Left lung (tissue), 4 donors: ENCODE measurements at regions not wholly inside any gene's neighbourhood (a gene's known extent, or its start where the extent isn't known, plus 50 kb on each side); places are given as distances from the start of the nearest gene placed in this dataset.

Experiments used
- ATAC-seq: fragments of 200-7000 bp; cut with Tn5 transposase; one replicate; pipeline ENCODE4 v1.9.1; 2020; ENCODE audit warnings: moderate library complexity
- DNase-seq, 4 donors: peaks; one replicate each; pipeline ENCODE4 v3.0.0-alpha.2; 2013 to 2020
- H3K27ac ChIP-seq, 2 donors: fragments of 200-600 bp; sonication (generic) in 1 of 2; one replicate each; pipeline versions ENCODE4 v1.5.0 to v1.8.0; 2020 to 2021
- H3K27me3 ChIP-seq, 2 donors: fragments of 200-600 bp; sonication (generic) in 1 of 2; one replicate each; pipeline versions ENCODE4 v1.5.0 to v1.8.0; 2020 to 2021
- H3K36me3 ChIP-seq, 2 donors: fragments of 200-600 bp; sonication (generic) in 1 of 2; one replicate each; pipeline versions ENCODE4 v1.5.0 to v1.8.0; 2020 to 2021
- H3K4me1 ChIP-seq, 2 donors: fragments of 200-600 bp; one replicate each; pipeline ENCODE4 v1.8.0; 2021
- H3K4me3 ChIP-seq, 2 donors: fragments of 200-600 bp; sonication (generic) in 1 of 2; one replicate each; pipeline versions ENCODE4 v1.5.0 to v1.8.0; 2020 to 2021; ENCODE audit warnings: mild to moderate bottlenecking in 1 of 2
- H3K9me3 ChIP-seq, 2 donors: fragments of 200-600 bp; sonication (generic) in 1 of 2; one replicate each; pipeline versions ENCODE4 v1.5.0 to v1.8.0; 2020 to 2021
- CTCF ChIP-seq, 2 donors: fragments of 200-600 bp; sonication (generic) in 1 of 2; IDR thresholded peaks; one replicate each; pipeline versions ENCODE4 v1.5.0 to v1.8.0; 2021; ENCODE audit warnings: antibody characterized with exemption in 2 of 2
- intact Hi-C, 2 donors: fragments of 100-400 bp; cut with DNase I; formaldehyde crosslinking; loops; one replicate each; pipeline versions ENCODE4 v1.11.2 to v1.14.2; 2022
- donor health status: DM: no; HTN: yes; CAD: no.
- donor health status: DM: no; HTN: no; CAD: no.

GRCh38 chr11:122478986-122479385 lies 176.5 kb upstream of the UBASH3B start:
- Histone ChIP-seq H3K36me3 (no peaks in the 10 kb centered on the region), H3K27me3 (no peaks in the 10 kb centered on the region), H3K9me3 (peaks cover 0 to 18% of the 10 kb centered on the region in 2 donors), H3K4me1 (no peaks in the 10 kb centered on the region), H3K4me3 (no peak overlapping the region), H3K27ac (no peak overlapping the region)
- intact Hi-C loops, result no loop called here
- DNase-seq (no peak), ATAC-seq (no peak)
- TF ChIP-seq CTCF (IDR thresholded peaks at IDR 0.05), result no peak

- no peak for ATAC-seq
- DNase-seq, result no peak
- Histone ChIP-seq H3K4me1 (no peaks in the 10 kb centered on the region), H3K27me3 (no peaks in the 10 kb centered on the region), H3K9me3 (peaks cover 0 to 7% of the 10 kb centered on the region in 2 donors), H3K4me3 (no peak overlapping the region), H3K27ac (no peak overlapping the region), H3K36me3 (no peaks in the 10 kb centered on the region)
- TF ChIP-seq CTCF (IDR thresholded peaks at IDR 0.05), result no peak
- intact Hi-C loops, result no loop called here
Measured at GRCh38 chr11:122468965-122469364, 186.6 kb upstream of the UBASH3B start.

GRCh38 chr11:122463530-122463929 lies 192.0 kb upstream of the UBASH3B start:
- no peaks in the 10 kb centered on the region for H3K27me3 ChIP-seq
- peaks cover 4 to 36% of the 10 kb centered on the region in 2 donors for H3K9me3 ChIP-seq
- no peak for TF ChIP-seq CTCF (IDR thresholded peaks at IDR 0.05)
- DNase-seq (no peak), ATAC-seq (no peak)
- intact Hi-C loops, result no loop called here
- no peaks in the 10 kb centered on the region for H3K36me3 ChIP-seq
- no peak overlapping the region for H3K4me3 ChIP-seq
- H3K27ac ChIP-seq, result no peak overlapping the region
- H3K4me1 ChIP-seq, result no peaks in the 10 kb centered on the region

GRCh38 chr11:122459064-122459463 lies 196.5 kb upstream of the UBASH3B start:
- Histone ChIP-seq H3K27me3 (no peaks in the 10 kb centered on the region), H3K9me3 (peaks cover 4 to 40% of the 10 kb centered on the region in 2 donors), H3K4me1 (no peaks in the 10 kb centered on the region), H3K4me3 (no peak overlapping the region), H3K27ac (no peak overlapping the region), H3K36me3 (no peaks in the 10 kb centered on the region)
- no peak for TF ChIP-seq CTCF (IDR thresholded peaks at IDR 0.05)
- ATAC-seq (no peak), DNase-seq (no peak)
- intact Hi-C loops, result no loop called here

GRCh38 chr11:122453586-122453985 lies 201.9 kb upstream of the UBASH3B start:
- intact Hi-C loops, result no loop called here
- no peak for ATAC-seq

More at GRCh38 chr11:122453586-122453985, 201.9 kb upstream of the UBASH3B start:
- TF ChIP-seq CTCF (IDR thresholded peaks at IDR 0.05), result no peak
- Histone ChIP-seq H3K27me3 (no peaks in the 10 kb centered on the region), H3K4me3 (no peak overlapping the region), H3K4me1 (no peaks in the 10 kb centered on the region), H3K9me3 (peaks cover 0 to 11% of the 10 kb centered on the region in 2 donors), H3K36me3 (no peaks in the 10 kb centered on the region), H3K27ac (no peak overlapping the region)
- DNase-seq, result peak in 2 of 4 donors; percentile 9 to 30
